HG02884 (cell line): ENCODE measurements at regions not wholly inside any gene's neighbourhood (a gene's known extent, or its start where the extent isn't known, plus 50 kb on each side); places are given as distances from the start of the nearest gene placed in this dataset.
A peak's percentile ranks its signal among the peaks of the same experiment; 100 is the strongest.

ENCODE experiments used
- ATAC-seq: cut with Tn5 transposase; IDR thresholded peaks from one replicate; pipeline ENCODE4 v1.9.1; 2021; ENCODE audit warnings: mild to moderate bottlenecking, moderate library complexity; ENCODE audit not compliant: unreplicated experiment

DNA sequence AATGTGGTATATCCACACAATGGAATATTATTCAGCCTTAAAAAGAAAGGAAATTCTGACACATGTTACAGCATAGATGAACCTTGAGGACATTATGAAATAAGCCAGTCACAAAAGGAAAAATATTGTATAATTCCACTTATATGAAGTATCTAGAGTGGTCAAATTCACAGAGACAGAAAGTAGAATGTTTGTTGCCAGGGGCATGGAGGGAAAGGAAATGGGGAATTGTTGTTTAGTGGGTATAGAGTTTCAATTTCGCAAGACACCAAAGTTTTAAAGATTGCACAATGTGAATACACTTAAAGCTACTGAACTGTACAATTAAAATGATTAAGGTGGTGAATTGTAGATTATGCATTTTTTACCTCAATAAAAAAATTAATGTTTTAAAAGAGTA, 92.9 kb downstream of the TXNL1 start:
- no peak for ATAC-seq

DNA sequence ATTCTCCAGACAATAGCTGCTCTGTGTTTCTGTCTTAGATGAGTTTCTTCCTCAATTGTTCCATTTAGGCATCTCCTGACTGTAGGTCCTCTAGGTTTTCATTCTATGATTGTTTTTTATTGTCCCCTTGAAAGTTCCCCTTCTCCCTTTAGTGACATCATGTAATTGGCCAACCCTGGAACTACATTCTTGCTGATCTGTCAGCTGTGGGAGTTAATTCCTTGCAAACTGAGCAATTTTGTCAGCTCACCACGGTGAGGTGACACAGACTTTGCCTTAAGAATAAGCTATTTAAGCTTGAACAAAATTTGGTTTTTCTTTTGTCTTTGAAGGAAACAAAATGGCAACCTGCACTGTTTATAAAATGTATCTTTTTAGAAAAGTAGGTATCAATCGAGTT, 95.9 kb downstream of the TXNL1 start:
- no peak for ATAC-seq

DNA sequence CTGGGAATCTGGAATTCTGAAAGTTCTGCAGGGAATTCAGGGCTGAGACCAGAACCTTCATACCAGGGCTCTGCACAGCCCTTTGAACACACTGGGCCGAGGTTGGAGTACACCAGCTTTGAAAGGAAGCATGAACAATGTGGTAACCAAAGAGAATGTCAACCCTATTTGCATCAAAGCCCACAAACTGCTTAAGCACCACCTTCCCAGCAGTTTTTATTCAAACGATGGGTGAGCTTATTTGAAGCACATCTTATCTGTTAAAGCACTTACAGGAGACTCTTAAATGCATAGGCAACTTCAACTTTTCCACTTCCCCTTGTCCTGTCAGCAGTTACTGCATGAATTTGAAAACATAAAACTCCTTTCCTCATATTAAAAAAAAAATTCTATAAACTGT, 96.6 kb downstream of the TXNL1 start:
- ATAC-seq: no peak

DNA sequence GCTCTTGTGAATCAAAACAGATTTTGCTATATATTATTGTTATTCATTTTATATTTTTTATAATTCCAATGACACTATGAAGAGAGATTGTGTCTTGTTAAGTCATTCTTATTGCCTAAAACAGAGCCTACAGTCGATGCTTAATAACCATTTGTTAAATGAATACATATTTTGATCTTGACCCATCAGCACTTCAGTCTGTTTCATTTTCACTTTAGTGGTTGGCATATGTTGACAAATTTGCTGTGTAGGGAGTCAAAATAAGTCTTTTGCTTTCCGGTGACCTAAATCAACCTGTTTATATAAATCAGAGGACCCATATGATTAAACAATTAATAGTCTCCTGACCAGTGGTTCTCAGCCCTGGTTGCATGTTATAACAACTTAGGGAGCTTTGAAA, 97.1 kb downstream of the TXNL1 start:
- no peak for ATAC-seq

DNA sequence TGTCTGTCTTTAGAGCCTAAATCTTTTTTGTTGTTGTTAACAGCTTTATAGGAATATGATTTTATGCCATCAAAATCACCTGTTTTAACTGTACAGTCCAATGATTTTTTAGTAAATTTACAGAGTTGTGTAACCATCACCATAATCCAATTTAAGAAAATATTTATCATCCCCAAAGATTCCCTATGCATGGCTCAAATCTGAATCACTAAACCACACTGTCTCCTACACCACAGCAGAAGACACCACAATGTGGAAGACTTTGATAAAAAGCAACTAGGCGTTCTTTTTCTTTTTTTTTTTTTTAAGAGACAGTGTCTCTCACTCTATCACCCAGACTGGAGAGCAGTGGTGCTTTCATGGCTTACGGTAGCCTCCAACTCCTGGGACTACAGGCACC, 99.6 kb downstream of the TXNL1 start:
- no peak for ATAC-seq

DNA sequence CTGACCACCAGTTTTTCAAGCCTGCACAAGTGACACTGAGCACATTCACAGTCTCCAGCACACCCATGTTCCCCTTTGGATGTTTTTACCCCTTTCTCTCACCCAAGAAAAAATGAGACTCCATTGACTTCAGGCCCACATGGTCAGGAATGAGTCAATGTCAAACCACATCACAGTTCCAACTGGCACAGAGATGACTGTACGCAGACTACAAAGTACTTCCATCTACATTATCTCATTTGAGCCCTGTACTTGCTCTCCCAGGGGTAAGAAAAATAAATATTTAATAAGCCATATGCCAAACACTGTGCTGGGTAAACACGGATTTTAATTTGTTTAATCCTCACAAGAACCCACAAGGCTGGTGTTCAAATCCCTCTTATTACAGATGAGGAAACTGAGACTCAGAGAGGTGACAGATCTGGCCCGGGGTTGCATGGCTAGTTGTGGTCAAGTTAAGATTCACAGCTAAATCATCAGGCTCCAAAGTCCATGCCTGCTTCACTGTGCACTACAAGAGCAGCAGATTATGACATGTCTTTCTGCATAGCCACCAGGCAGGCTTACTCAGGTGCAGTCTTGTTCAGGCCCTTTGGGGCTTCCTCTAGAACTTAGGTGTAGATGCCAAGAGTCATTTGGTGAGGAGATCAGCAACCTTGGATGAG, 106.1 kb downstream of the TXNL1 start:
- peak; percentile 97 for ATAC-seq

DNA sequence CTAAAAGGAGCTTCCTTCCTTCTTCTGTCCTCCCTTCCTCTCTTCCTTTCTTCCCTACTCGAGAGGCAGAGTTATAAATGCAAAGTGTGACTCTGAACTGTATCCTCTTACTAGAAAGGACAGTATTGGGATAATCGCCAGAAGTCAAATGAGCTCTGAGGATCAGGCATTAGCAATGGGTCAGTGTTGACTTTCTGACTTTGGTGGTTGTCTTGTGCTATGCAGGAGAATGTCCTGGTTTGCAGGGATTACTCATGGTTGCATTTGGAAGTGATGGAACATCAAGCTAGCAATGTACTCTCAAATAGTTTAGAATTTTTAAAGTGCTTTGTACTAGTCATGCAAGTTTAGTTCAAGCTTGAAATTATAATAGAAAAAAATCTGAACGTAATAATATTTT, 115.6 kb downstream of the TXNL1 start:
- ATAC-seq: no peak

DNA sequence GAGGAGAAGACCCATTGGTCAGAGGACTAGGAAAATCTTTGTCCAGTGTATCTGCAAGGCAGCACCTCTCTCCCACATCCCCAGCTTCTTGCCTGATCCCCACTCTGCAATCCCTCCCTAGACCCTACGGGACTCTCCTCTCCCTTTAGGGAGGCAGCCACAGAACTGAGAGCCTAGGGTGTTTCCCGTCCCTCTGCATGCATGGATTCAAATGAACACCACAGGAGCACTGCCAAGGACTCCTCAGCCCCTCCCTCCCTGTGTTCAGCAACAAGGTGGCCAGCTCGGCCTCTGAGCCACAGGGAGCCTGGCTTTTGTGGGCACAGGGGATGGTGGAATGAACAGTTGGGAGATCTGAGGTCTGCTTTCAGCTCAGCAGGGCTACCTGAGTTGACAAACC, 117.1 kb downstream of the TXNL1 start:
- no peak for ATAC-seq

DNA sequence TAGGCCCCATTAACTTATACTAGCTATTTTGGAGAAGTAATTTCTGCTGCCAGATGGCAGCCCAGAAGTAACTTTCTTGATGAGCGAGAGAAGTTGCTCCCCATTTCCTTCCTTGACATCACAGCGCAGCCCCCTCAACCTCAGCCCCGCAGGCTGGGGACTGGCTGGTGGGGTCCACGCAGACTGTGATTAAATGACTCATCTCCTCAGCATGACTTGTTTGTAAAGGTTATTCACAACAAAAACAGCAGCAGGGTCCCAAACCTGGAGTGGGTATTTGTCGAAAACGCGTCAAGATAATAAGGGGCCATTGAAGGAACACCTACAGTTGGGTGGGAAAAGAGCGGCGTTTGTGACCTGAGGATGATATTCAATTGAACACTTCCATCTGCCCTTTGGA, 120.6 kb downstream of the TXNL1 start:
- no peak for ATAC-seq

DNA sequence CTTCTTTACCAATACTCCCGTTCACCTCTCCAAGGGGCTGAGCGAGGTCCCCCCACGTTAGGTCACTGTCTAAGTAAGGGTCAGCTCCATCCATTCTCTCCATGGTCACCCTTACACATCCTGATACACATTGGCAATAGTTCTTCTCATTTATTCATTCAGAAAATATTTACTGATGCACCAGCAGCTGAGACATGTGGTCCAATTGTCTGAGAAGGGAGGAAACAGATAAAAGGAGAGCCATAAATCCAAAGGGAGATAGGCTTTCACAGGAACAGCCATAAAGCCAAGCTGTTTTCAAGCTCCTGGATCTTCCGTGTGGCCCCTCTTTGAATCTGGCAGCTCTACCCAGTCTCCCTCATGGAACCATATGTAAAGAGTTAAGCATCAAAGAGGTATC, 121.2 kb downstream of the TXNL1 start:
- no peak for ATAC-seq

DNA sequence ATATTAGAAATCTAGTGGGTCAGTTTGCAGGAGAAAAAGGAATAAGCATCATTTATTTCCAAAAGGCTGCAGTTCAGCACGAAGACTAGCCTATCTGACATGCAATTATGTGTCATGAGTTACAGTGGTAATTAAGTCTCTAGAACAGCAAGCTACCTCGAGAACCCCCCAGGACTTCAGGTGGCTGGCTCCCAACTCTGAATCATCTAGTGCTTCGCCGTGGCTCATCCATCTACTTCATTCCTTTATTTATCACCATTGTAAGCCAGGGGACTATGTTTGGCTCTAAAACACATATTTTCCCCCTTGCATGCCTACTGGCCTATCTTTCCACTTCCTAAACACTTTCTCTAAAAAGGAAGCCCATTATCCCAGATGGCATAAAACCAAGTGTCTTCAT, 121.6 kb downstream of the TXNL1 start:
- ATAC-seq: no peak

DNA sequence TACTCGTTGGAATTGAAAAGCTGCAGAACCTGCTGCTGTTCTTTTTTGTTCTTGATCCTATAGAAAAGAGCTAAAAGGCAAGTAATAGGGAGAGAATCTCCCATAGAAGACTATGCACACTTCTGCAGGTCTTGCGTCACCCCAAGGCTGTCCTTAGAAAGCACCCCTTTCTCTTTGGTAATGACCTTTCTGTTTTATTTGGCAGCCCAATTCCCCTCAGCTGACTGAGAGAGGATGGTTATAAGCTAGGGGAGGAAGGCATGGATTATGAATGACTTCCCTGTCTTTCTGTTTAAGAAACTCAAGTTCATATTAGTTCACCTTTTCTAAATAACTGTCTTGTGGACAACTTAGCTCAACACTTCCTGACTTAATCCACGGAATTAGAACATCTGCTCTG, 122.9 kb downstream of the TXNL1 start:
- no peak for ATAC-seq

DNA sequence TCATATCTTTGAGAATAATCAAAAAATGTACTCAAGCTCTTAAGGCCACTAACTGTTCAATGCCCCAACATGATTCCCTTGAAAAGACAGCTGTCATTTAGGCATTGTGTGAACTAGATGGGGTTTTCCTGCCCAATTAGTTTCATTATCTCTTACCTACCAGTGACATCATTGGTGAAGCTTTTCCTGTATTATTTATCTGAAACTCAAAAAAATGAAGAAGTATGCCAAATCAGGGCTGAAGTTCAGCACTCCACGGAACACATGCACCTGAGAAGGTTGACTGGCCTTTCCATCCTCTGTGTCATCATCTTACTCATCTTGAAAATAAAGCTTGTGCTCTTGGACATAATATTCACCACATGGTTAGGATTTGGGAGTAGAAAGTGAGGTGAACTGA, 126.4 kb downstream of the TXNL1 start:
- ATAC-seq: peak; percentile 55

DNA sequence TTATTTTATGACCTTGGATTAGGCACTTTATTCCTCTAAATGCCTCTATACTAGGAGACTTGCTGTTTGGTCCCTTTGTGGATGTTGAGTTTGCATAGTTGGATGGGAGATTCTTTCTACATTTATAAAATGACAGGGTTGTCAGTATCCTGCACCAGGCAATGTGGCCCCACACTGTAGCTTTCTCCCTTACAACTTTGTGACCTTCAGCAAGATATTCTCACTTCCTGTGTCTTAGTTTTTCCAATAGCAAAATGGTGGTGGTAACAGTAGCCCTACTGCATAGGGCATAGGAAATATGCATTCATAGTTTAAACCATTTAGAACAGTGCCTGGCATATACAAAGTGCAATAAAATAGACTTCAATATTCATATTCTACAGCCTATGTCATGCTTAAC, 128.3 kb downstream of the TXNL1 start:
- no peak for ATAC-seq

DNA sequence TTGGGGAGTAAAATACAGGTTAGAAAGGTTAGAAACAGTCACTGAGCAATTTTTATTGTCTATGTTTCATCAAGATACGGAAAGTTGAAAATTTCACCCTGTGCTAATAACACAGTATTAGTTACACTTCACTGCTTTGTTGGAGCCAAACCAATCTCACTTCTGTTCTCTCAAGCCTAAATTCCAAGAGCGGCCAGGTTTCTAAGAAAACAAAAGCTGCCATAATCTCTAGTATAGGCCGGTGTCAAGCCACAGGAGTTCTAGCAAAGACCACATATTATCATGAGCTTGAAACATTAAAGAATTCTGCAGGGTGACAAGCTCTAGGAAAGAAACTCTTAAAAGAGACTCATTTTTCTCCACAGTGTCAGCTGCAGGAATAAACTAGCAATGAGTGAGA, 128.7 kb downstream of the TXNL1 start:
- ATAC-seq: no peak

DNA sequence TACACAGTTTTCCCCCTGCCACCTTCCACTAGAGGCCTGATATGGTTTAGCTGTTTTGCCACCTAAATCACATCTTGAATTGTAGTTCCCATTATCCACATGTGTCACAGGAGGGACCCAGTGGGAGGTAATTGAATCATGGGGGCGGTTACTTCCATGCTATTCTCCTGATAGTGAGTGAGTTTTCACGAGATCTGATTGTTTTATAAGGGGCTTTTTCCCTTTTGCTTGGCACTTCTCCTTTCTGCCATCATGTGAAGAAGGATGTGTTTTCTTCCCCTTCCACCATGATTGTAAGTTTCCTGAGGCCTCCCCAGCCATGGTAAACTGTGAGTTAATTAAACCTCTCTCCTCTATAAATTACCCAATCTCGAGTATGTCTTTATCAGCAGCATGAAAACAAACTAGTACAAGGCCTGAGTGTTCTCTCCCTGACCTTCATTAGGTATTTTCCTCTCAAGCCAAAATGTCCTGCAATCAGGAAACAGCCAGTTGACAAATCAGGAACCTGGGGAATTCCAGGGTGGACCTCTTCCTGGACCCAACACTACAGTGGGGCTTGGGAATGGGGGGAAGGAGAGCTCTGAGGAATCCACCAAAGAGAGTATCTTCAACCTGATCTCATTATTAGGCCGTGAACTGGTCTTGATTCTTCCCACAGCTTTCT, 129.9 kb downstream of the TXNL1 start:
- ATAC-seq: no peak

DNA sequence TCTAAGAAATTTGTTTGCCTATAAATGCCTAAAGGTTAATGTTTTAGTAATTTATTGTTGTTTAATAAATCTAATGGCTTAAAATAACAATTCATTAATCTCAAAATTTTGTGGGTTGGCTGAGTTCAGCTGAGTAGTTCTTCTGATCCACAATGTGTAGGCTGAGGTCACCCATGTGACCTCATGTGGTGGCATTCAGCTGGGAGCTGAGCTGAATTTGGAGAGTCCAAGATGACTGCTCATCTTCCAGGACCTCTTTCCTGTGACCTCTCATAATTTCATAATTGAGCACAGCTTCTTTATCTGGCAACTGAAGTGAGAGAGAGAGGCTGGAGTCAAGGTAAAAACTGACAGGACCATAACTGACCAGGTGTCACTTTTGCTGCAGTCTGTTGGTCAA, 132.4 kb downstream of the TXNL1 start:
- no peak for ATAC-seq

DNA sequence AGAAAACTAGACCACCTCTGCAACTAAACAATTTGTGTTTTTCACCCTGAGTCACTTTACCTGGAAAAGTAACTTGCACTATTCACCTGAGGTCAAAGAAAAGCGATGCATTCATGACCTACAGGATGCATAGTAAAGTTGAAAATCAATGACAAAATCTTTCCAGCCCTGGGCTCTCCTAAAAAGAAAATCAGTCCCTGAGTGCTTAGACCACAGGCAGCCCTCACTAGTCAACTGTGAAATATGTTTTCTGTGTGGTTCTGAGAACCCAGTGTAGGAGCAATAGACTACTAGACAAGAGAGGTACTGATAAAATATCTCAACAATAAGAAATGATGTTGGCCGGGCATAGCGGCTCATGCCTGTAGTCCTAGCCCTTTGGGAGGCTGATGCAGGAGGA, 133.1 kb downstream of the TXNL1 start:
- ATAC-seq: no peak

DNA sequence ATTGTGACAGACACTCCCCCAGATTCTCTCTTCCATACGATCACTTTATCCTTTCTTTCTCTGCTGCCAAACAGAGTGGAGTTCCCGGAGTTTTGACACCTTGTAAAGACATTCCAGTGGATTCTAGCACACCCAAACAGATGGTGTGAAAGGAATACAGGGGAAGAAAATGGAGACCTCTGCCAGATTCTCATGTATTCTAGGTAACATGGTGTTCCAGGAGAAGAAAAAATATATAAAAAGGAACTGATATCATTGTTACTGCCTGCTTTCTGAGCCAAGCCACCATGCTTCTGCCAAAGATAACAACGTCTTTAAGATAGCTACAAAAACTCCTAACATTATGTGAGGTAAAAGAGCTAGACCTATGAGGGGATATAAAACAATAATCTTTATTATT, 136.5 kb downstream of the TXNL1 start:
- ATAC-seq: no peak

DNA sequence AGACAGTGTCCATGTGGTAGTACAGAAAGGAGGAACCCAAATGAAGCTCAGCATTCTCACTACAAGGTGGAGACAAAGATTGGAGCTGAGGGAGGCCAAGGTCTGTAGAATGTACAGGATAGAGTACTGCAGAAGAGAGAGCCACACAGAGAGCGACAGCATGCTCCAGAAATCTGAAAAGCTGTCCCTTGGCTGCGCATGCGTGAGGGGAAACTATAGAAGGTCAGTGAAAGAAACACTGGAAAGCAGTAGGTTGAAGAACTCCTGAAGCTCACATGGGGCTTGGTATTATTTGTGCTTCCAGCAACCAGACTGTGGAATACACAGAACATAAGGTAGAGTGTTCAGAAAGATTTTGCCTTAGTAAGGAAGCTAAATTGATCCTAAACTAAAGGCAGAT, 142.5 kb downstream of the TXNL1 start:
- ATAC-seq: no peak

DNA sequence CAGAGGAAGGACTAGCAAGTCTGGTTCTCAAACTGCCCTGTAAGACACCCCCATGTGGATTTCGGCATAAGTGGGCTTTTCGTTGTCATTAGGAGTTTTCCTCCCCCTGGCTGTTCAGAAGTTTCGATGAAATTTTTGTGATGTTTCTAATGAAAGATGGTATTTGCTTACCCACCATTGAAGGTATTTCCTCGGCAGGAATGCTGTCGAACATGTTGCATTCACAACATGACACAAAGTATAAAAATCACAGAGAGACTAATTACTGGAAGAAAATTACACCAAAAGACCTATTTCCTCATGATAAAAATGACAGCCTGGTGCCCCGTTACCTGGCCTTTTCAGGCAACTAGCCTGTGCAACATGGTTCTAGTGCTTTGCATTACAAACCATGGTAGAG, 144.9 kb downstream of the TXNL1 start:
- ATAC-seq: no peak

DNA sequence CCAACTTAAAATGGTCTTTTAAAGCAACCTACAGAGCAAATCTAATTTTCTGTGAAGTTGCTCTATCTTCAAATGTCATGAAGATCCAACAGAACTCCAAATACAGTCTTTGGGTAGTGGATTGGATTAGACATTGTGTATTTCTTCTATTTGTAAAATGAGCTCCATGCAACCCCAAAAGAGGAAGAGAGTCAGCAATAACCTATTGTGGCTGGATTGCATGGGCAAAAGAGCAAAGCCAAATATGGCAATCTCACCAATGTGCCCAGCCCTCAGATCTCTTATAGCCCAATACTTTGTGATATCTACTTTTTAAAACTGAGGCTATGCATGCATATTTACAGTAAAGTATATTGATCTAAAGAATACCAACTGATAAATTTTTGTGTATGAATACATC, 146.3 kb downstream of the TXNL1 start:
- ATAC-seq: no peak

DNA sequence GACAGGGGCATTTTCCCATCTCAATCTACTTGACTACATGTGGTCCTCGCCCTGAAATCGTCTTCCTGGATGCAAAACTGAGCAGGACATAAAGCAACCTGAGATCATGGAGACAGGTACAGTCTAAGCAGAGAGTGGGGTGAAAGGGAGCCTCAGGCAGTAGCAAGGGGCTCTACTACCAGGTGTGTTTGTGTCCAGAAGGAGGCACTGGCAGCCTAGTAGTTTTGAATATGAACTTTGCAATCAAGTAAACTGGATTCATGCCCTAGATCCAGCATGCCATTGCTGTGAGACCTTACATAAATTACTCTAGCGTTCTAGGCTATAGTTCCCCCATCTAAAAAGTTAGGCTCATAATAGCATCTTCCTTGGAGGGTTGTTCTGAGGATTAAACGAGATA, 147.4 kb downstream of the TXNL1 start:
- ATAC-seq: no peak
